ENCODE measurements at regions not wholly inside any gene's neighbourhood (a gene's known extent, or its start where the extent isn't known, plus 50 kb on each side); places are given as distances from the start of the nearest gene placed in this dataset.

- H3K36me3 Mint-ChIP-seq = peaks cover 2% of the 10 kb centered on the region
- no peak overlapping the region for H3K27ac Mint-ChIP-seq
- H3K9me3 Mint-ChIP-seq = peaks cover 7 to 18% (median 13%) of the 10 kb centered on the region in 3 donors
- H3K27me3 Mint-ChIP-seq = no peaks in the 10 kb centered on the region
- H3K4me3 Mint-ChIP-seq = no peak overlapping the region
- H3K4me1 Mint-ChIP-seq = peaks cover 0 to 1% (median 0%) of the 10 kb centered on the region in 3 donors
Observed at GRCh38 chr7:68461430-68461829, 1136.8 kb upstream of the AUTS2 start.

GRCh38 chr7:68470836-68471435 lies 1127.3 kb upstream of the AUTS2 start:
- Mint-ChIP-seq H3K27ac (no peak overlapping the region), H3K4me3 (peak overlapping the region in 1 of 4 donors; percentile 39), H3K4me1 (no peaks in the 10 kb centered on the region), H3K36me3 (peaks cover 1% of the 10 kb centered on the region), H3K9me3 (peaks cover 9 to 19% (median 11%) of the 10 kb centered on the region in 3 donors), H3K27me3 (no peaks in the 10 kb centered on the region)

GRCh38 chr7:68472688-68473087 lies 1125.6 kb upstream of the AUTS2 start:
- Mint-ChIP-seq H3K9me3 (peaks cover 5 to 19% (median 7%) of the 10 kb centered on the region in 3 donors), H3K36me3 (peaks cover 1% of the 10 kb centered on the region), H3K4me1 (no peaks in the 10 kb centered on the region), H3K27me3 (no peaks in the 10 kb centered on the region), H3K27ac (no peak overlapping the region), H3K4me3 (no peak overlapping the region)

- no peak overlapping the region for H3K27ac Mint-ChIP-seq
- no peaks in the 10 kb centered on the region for H3K27me3 Mint-ChIP-seq
- peaks cover 0 to 16% (median 4%) of the 10 kb centered on the region in 3 donors for H3K9me3 Mint-ChIP-seq
- no peak overlapping the region for H3K4me3 Mint-ChIP-seq
- peaks cover 1% of the 10 kb centered on the region for H3K36me3 Mint-ChIP-seq
- no peaks in the 10 kb centered on the region for H3K4me1 Mint-ChIP-seq
Observed at GRCh38 chr7:68474661-68475216, 1123.5 kb upstream of the AUTS2 start.

GRCh38 chr7:68476966-68477365 lies 1121.3 kb upstream of the AUTS2 start:
- peaks cover 0 to 24% (median 4%) of the 10 kb centered on the region in 3 donors for H3K9me3 Mint-ChIP-seq
- H3K27ac Mint-ChIP-seq = no peak overlapping the region
- peaks cover 1% of the 10 kb centered on the region for H3K36me3 Mint-ChIP-seq
- H3K27me3 Mint-ChIP-seq = no peaks in the 10 kb centered on the region
- no peaks in the 10 kb centered on the region for H3K4me1 Mint-ChIP-seq
- H3K4me3 Mint-ChIP-seq = no peak overlapping the region

- H3K4me3 Mint-ChIP-seq = no peak overlapping the region
- no peak overlapping the region for H3K27ac Mint-ChIP-seq
- no peaks in the 10 kb centered on the region for H3K27me3 Mint-ChIP-seq
- H3K36me3 Mint-ChIP-seq = peaks cover 1% of the 10 kb centered on the region
- H3K4me1 Mint-ChIP-seq = no peaks in the 10 kb centered on the region
- peaks cover 2 to 20% (median 4%) of the 10 kb centered on the region in 3 donors for H3K9me3 Mint-ChIP-seq
Observed at GRCh38 chr7:68478326-68478725, 1119.9 kb upstream of the AUTS2 start.

GRCh38 chr7:68482800-68483199 lies 1115.5 kb upstream of the AUTS2 start:
- Mint-ChIP-seq H3K36me3 (no peaks in the 10 kb centered on the region), H3K27ac (no peak overlapping the region), H3K4me1 (no peaks in the 10 kb centered on the region), H3K4me3 (no peak overlapping the region), H3K9me3 (peaks cover 6 to 17% (median 8%) of the 10 kb centered on the region in 3 donors), H3K27me3 (no peaks in the 10 kb centered on the region)

- Mint-ChIP-seq H3K4me3 (no peak overlapping the region), H3K9me3 (peaks cover 8 to 15% (median 10%) of the 10 kb centered on the region in 3 donors), H3K27ac (no peak overlapping the region), H3K36me3 (no peaks in the 10 kb centered on the region), H3K27me3 (no peaks in the 10 kb centered on the region), H3K4me1 (no peaks in the 10 kb centered on the region)
Observed at GRCh38 chr7:68484731-68485130, 1113.5 kb upstream of the AUTS2 start.

GRCh38 chr7:68485253-68485917 lies 1112.9 kb upstream of the AUTS2 start:
- H3K27ac Mint-ChIP-seq = peak overlapping the region in 1 of 3 donors; percentile 63
- H3K9me3 Mint-ChIP-seq = peaks cover 9 to 13% (median 10%) of the 10 kb centered on the region in 3 donors
- no peaks in the 10 kb centered on the region for H3K27me3 Mint-ChIP-seq
- no peaks in the 10 kb centered on the region for H3K4me1 Mint-ChIP-seq
- no peaks in the 10 kb centered on the region for H3K36me3 Mint-ChIP-seq
- H3K4me3 Mint-ChIP-seq = no peak overlapping the region

GRCh38 chr7:68488341-68489060 lies 1109.8 kb upstream of the AUTS2 start:
- peaks cover 4 to 10% (median 7%) of the 10 kb centered on the region in 3 donors for H3K9me3 Mint-ChIP-seq
- H3K27ac Mint-ChIP-seq = no peak overlapping the region
- H3K27me3 Mint-ChIP-seq = no peaks in the 10 kb centered on the region
- no peak overlapping the region for H3K4me3 Mint-ChIP-seq
- H3K4me1 Mint-ChIP-seq = no peaks in the 10 kb centered on the region
- no peaks in the 10 kb centered on the region for H3K36me3 Mint-ChIP-seq

GRCh38 chr7:68491523-68492358 lies 1106.5 kb upstream of the AUTS2 start:
- Mint-ChIP-seq H3K27me3 (no peaks in the 10 kb centered on the region), H3K27ac (no peak overlapping the region), H3K9me3 (peaks cover 4 to 11% (median 10%) of the 10 kb centered on the region in 3 donors), H3K36me3 (no peaks in the 10 kb centered on the region), H3K4me1 (no peaks in the 10 kb centered on the region), H3K4me3 (no peak overlapping the region)

GRCh38 chr7:68492359-68492690 lies 1106.0 kb upstream of the AUTS2 start:
- Mint-ChIP-seq H3K4me1 (no peaks in the 10 kb centered on the region), H3K36me3 (no peaks in the 10 kb centered on the region), H3K27ac (no peak overlapping the region), H3K27me3 (no peaks in the 10 kb centered on the region), H3K4me3 (no peak overlapping the region), H3K9me3 (peaks cover 4 to 9% (median 8%) of the 10 kb centered on the region in 3 donors)

- no peaks in the 10 kb centered on the region for H3K27me3 Mint-ChIP-seq
- no peaks in the 10 kb centered on the region for H3K4me1 Mint-ChIP-seq
- H3K27ac Mint-ChIP-seq = no peak overlapping the region
- peaks cover 0 to 22% (median 5%) of the 10 kb centered on the region in 3 donors for H3K9me3 Mint-ChIP-seq
- H3K36me3 Mint-ChIP-seq = no peaks in the 10 kb centered on the region
- H3K4me3 Mint-ChIP-seq = no peak overlapping the region
Observed at GRCh38 chr7:68503400-68503799, 1094.9 kb upstream of the AUTS2 start.

- no peaks in the 10 kb centered on the region for H3K36me3 Mint-ChIP-seq
Observed at GRCh38 chr7:68504716-68505115, 1093.6 kb upstream of the AUTS2 start.

More at GRCh38 chr7:68504716-68505115, 1093.6 kb upstream of the AUTS2 start:
- Mint-ChIP-seq H3K27ac (no peak overlapping the region), H3K4me3 (no peak overlapping the region), H3K4me1 (no peaks in the 10 kb centered on the region), H3K27me3 (no peaks in the 10 kb centered on the region), H3K9me3 (peaks cover 0 to 22% (median 9%) of the 10 kb centered on the region in 3 donors)

All from IgD-negative memory B cell (primary cell).